ENCODE measurements at regions not wholly inside any gene's neighbourhood (a gene's known extent, or its start where the extent isn't known, plus 50 kb on each side); places are given as distances from the start of the nearest gene placed in this dataset.

DNA sequence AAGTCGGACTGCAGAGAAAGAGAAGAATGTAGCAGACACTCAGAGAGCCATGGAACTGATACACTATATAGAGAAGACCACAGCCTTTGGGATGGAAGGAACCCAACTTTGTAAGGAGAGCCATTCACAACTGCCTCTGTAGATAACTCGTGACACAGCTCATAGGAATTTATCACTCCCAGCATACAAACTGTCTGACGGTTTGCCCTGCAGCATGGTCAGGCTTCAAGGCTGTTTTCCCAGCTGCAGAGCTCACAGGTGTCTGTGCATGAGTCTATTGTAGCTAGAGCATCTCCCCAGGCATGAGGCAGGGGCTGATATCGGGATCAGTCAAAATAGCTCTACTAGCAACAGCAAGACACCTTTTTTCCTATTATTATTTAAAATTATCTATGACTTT lies 130.5 kb upstream of the DTNBP1 start:
- DNase-seq = no peak

DNA sequence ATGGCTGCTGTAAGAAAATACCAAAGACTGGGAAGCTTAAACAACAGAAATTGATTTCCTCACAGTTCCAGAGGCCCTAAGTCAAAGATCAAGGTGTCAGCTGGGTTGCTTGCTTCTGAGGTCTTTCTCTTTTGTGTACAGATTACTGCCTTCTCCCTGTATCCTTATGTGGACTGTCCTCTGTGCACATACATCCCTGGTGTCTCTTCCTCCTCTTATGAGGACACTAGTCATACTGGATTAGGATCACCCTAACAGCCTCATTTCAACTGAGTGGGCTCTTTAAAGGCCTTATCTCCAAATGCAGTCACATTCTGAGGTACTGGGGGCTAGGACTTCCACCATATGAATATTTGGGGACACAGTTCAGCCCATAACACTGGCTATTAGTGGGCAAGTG lies 130.0 kb upstream of the DTNBP1 start:
- DNase-seq = no peak

DNA sequence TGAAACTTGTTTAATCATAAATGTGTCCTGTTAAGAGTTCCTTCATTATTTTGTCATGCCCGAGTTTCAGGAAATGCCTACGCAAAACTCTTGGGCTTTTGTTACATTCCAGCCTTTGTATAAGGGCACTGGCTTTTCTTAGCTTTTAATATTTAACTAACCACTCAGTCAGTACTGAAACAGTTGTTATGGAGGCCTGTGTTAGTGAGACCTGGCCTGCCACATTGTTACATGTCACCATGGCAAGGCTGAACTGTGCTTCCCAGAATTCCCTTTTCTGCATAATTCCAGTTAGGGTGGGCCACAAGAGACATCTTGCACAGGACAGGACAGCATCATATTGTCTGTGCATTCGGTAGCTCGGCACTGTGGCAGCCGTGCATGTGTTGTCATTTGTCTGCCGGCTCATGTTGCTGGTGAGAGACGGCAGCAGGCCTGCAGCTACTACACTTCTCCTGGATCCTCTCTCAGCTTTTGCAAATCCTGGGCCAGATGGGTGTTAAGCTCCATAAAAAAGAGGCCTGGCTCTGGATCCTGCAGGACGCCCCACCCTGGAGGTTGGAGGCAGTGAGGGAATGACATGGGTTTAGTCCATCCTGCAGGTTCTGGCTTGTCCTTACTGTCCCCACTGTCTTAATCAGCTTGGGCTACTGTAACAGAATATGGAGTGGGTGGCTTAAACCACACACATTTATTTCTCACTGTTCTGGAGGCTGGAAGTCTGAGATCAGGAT lies 128.8 kb upstream of the DTNBP1 start:
- DNase-seq = no peak

DNA sequence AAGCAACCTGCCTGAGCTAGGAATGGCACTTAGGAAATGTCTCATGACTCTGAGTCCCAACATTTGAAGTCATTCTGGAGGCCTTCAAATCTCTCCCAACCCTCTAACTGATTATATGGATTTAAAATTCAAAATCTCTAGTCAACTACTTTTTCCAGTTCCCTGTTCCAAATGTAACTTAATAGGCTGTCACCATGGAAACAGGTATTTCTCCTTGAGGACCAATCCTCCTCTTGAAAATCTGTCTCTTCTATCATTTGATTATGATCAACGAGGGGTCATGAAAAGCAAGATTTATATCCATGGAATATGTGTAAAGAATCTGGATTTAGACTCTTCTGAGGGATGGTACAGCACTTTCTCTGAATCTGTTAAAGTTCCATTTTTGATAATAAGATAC lies 127.3 kb upstream of the DTNBP1 start:
- no peak for DNase-seq

DNA sequence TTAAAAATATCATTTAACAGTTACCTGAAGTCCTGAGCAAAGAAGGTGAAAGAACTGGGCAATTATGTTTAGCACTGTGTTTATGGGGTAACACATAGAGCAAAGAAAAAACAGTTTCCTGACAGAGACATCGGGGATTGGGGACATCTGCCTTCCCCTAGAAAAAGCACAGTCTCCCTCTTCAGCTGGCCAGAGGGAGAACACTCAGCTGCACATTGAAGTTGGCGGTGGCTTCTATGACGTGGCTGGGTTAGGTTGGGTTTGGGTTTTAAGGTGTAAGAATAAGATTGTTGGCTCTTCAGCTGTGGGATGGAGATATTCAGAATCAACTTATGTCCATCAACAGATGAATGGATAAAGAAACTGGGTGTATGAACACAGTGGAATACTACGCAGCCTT lies 124.0 kb upstream of the DTNBP1 start:
- no peak for DNase-seq

DNA sequence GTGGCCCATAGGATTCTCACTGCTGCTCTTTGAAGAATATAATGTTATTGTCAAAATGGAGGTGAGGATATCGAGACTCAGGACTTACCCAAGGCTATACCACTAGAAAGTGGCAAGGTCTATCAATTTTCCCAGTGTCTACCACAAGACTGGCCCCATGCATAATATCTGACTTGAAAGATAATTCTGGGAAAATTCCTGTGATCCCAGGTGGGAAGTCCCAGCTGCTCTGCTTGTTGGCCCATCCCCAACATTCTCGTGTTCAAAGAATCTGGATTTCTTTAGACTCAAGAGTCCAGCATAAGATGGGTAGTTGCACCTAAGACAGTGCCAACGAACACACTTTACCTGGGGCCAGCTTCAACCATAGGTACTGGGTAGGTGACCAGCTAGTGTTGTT lies 120.7 kb upstream of the DTNBP1 start:
- no peak for DNase-seq

DNA sequence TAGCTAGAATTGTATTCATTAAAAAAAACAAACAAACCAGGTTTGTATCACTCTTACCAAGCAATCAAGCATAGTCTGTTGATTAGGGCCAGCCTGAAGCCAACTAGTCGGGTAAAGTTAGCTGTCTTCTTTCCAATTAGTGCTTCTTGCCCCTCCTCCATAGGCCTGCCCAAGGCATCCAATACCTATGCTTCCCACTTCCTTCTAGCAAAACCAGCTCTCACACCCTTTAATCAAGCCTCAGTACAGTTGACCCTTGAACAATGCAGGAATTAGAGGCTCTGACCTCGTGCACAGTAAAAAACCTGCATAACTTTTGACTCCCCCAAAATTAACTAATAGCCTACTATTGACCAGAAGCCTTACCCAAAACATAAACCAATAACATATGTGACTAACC lies 119.1 kb upstream of the DTNBP1 start:
- no peak for DNase-seq

DNA sequence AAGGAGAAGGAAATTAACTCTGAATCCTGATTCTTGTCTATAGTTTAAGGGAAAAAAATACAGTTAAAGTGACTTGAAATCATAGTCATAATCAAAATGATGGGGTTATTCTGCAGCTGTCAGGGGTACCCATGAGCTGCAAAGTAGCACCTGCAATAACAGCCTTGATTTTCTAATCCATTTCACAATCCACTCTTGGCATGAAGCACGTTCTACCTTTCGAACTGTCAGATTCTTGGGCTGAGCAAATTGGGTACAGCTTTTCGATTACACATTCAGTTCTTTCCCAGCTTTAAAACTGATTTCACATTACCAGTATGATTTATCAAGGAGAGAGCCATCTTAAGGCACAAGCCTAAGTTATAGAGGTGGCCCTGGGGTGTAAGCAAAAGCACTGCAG lies 118.5 kb upstream of the DTNBP1 start:
- DNase-seq = no peak

DNA sequence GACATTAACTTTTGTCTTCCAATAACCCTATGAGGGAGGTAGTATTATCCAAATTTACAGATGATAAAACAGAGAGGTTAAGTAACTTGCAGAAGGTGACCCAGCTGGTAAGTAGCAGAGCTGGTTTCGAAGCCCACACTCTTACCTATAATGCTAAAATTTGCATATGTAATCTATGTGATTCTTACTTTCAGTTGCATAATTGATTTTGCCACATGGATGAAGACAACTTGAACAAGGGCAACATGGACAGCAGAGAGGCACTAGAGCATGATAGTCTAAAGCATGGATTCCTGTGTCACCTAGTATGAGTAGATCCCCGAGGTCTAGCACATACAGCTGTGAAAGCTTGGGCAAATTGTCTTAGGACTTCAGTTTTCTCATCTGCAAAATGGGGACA lies 117.6 kb upstream of the DTNBP1 start:
- no peak for DNase-seq

DNA sequence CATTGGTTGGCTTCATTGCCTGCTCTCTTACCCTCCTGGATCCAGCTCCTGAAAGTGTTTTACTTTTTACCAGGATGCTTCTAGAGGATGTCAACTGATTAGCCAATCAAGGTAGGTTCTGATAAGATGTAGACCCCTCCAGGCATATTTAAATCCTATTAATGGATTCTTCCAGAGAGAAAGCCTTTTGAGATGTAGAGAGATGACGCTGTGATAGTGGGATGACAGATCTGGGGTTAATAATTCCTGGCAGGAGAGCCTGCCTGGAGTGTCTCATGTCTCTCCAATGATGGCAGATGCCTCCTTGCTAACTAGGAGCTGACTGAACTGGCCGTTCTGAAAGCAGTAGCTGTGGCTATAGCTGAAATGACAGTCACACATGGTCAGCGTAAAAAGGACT lies 116.9 kb upstream of the DTNBP1 start:
- DNase-seq = no peak

DNA sequence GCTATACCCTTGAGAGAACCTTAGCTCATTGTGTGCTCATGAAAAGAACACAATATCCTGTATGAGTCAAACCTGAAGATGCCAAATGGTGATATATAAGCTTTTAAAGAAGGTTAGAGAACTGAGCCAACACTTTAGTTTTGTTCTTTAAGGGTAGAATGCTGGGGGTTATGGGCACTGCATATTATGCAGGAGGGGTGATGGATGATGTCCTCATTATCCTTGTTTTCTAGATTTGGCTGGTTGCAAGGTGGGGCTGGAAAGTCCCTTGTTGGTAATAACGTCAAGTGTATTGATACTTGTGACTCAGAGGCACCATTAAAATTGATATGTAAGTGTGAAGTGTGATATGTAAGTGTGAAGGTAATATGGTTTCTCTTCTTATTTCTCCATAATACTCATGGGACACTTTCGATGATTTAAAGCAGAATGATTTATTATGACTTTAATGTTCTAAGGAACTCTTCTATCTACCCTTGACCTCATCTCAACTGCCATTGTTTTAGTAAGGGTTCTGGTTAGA lies 113.7 kb upstream of the DTNBP1 start:
- DNase-seq = no peak

DNA sequence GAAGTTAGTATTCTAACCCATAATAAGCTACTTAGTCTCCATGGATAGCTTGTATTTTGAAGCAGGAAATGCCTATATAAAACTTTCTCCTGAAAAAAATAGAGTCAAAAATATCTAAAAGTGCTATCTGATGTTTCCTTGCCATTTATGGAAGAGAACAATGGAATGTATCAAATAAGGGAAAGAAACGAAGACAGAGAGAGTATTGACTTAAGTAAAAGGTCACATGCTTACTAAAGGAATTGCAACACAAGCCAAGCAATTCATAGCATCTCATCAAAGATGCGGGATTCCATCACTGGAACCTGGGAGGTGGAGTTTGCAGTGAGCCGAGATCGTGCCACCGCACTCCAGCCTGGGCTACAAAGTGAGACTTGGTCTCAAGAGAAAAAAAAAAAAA lies 112.9 kb upstream of the DTNBP1 start:
- DNase-seq = no peak

DNA sequence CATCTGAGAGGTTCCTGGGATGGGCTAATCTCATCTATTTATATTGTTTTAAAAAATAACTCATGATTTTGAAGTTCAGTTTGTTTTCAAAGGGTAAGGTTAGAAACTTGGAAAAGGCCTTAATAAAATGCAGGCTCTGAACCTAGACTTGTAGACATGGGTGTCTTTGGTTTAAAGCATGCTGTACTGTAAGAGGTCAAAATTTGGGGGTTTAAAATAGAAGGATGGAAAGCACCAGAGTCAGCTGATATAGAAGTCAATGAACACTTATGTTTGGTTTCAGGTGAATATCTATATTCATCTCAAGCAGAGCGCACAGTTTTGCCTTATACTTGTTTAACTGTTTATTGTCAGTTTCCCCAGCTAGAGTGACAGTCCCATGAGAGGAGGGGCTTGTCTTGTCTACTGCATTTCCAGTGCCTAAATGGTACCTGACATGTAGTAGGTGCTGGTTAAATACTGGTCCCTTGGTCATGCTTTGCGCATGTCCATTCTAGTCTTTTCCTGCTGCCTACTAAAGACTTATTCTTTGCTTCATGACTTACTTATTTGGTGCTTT lies 112.3 kb upstream of the DTNBP1 start:
- DNase-seq = no peak

DNA sequence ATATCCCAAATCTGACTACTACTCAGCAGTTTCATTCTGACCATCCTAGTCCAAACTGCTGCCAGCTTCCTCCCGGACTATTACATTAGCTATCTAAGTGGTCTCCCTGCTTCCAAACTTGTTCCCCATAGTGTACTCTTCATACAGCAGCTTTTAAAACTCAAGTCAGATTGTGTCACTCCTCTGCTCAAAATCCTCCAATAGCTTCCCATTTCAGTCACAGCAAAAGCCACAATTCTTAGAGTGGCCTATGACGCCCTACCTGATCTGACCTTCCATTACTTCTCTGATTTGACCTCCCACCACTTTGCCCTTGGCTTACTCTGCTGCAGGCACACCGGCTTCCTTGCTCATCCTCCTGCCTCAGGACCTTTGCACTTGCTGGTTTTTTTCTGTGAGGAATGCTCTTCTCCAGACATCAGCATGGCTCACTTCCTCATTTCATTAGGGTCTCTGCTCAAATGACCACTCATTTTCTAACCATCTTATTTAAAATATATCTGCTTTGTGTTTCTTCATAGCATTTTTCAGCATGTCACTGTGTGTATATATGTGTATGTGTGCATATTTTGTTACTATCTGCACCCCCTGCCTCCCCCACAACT lies 111.1 kb upstream of the DTNBP1 start:
- DNase-seq = no peak

DNA sequence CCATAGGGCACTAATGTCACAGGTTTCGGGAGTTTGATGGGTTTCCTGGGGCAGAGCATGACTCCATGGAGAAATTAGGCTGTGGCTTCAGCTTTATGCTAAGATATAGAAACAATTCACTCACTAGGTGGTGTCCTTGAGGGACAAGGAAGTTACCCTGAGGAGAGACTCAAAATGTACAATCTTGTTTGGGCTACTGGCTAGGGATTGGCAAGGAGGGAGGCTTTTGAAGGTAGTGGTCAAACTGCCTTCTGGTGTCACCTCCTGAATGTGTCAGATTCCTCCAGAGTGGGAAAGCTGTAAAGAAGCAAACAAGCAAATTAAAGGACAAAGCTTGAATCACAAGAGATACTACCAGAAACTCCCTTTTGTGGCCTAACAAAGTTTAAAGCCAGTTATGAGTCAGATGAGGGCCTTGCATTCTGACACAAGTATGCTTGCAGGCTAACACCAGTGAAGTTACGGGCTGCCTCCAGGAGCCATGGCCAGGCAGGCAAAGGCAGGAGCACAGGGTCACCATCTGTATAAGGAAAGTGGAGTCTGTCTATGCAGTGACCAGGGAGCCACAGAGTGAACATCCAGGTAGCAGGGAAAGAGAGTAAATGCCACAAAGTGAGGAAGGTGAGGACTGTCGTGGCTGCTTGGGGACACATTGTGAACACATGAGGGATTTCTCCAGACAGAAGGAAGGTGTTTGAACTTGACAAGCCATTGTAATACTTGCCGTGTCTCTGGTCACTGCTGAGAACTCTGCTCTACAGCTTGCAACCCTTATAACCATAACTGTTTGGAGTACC lies 107.7 kb upstream of the DTNBP1 start:
- DNase-seq = no peak

DNA sequence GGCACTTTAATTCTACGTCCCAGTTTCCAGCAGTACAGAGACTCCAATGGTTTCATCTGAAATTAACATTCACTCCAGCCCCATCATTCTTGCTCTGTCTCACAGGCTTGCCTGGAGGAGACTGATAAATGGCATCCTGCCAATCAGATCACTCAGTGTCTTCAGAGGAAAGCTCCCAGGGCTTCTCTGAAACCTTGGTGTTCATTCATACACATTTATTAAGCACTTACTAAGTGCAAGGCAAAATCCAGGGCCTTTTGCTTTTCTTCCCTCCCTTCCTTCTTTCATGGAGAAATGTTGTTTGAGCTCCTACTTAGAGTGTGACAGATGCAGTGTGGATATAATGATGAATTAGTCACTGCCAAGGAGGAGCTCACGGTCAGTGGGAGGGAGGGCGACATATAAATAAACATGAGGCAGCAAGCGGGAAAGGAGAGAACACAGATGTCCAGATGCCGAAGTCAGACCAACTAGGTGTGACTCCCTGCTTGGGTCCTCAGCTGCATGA lies 106.7 kb upstream of the DTNBP1 start:
- no peak for DNase-seq

DNA sequence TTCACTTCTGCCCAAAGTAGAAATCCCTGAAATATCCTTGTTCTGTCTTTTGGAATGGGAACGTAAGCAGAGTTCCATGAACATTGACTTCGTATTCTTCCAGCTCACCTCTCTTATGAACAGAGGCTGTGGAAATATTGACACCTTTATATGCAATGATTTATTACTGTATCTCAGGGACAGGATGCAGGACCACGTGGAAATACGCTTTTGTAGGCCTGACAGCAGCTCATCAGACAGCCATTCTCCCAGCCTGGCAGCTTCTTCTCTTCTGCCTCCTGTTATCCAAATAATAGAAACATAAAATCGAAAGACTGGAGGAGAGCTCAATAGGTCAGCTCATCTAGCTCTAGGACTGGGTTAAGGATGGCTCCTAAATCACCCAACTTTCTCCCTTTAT lies 106.2 kb upstream of the DTNBP1 start:
- no peak for DNase-seq

DNA sequence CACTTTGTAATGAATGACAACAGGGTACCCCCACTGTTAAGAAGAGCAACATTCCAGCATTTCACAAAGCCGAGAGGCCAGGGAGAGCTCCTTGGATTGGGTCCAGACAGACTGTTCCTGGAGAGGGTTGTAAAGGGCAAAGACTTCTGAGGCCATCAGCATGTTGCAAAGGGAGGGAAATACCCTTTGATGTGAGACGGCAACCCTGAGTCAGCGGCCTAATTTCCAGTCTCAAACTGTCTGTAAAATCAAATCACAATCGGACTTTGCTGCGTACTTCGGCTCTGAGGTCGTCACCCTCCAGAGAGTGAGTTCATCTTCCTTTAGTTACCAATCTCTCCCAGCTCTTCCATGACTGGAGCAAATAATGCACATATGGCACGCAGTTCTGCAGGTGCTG lies 101.0 kb upstream of the DTNBP1 start:
- no peak for DNase-seq

DNA sequence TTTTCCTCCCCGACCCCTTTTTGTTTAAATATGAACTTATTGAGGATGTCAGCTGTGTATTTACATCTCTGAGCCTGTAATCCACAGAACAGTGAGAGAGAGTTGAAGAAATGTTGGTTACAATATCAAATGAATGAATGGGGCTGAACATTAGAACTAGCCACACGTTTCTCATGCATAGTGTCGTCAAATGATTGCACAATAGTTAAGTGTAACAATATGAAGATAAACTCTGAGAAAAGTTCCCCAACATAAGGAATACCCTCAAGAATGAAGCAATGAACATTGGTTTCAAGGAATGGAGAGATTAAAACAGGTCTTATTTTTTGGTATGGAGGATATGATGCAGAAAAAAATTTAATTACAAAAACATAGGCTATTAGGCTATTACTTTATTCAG lies 100.5 kb upstream of the DTNBP1 start:
- DNase-seq = no peak

DNA sequence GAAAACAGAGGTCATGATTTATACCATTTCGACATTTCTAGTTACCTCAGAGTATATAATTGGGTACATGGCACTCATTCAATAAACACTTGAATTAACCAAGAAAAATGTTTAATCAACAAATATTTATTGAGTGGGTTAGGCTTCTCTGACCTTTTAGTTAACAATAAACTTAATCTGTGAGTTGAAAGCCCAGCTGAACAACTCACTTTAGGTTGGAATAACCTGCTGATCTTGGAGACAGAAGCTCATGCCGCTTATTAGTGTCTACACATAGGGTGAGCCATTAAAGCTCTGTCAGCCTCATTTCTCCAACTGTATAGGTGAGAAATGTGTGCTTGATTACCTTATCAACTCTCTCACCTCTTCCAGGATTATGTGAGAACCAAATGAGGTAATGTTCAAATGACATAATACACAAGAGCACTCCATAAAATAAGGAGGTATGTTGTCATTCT lies 98.2 kb upstream of the DTNBP1 start:
- DNase-seq = no peak

DNA sequence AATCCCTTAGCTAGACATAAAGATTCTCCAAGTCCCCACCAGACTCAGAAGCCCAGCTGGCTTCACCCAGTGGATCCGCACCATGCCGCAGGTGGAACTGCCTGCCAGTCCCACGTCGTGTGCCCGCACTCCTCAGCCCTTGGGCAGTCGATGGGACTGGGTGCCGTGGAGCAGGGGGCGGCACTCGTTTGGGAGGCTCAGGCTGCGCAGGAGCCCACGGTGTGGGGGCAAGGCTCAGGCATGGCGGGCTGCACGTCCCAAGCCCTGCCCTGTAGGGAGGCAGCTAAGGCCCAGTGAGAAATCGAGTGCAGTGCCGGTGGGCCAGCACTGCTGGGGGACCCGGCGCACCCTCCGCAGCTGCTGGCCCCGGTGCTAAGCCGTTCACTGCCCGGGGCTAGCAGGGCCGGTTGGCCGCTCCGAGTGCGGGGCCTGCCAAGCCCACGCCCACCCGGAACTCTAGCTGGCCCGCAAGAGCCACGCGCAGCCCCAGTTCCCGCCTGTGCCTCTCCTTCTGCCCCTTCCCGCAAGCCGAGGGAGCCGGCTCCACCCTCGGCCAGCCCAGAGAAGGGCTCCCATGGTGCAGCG lies 95.9 kb upstream of the DTNBP1 start:
- no peak for DNase-seq

DNA sequence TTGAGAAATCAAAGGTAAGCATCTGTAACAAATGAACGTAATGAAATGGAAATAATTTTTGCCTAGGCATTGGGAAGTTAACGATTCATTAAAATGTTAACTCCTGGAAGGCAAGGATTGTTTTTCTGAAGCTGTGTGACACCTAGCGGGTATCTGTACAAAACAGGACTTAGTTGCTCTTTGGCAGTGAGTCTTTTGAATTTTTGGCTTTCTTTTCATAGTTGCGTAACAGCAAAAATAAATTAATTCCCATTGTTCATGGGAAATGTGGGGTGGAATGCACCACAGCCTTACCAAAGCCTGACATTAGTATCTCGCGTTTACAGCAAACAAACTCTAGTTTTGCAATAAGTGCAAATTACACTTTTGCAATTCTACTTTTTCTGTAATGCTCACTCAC lies 92.7 kb upstream of the DTNBP1 start:
- DNase-seq = no peak

DNA sequence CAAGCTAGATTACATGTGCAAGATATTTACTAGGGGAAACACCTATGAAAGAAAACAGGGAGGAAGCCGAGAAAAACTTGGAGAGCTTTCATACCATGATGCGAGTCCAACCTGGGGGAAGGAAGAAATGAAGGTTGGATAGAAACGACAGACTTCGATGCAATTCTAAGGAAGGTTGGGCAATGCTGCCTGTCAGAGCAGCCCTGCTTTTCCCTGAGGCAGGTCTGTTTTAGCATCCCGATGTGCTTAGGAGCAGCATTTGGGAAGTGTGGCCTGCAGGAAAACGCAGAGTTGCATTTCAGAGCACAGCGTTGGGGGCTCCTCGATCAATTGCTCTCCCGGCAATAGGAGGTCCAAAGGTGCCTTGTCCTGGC lies 91.9 kb upstream of the DTNBP1 start:
- no peak for DNase-seq
